Ramos (cell line): ENCODE measurements at regions not wholly inside any gene's neighbourhood (a gene's known extent, or its start where the extent isn't known, plus 50 kb on each side); places are given as distances from the start of the nearest gene placed in this dataset.
"Not testable (repeated sequence)": the region's sequence is repeated elsewhere in the genome, so short reads cannot be mapped to it uniquely, and the experiment has no call there.

ENCODE experiments used
- in situ Hi-C: fragments of 300-500 bp; cut with MboI; formaldehyde crosslinking; loops from one replicate; pipeline ENCODE4 v1.14.3; 2022; ENCODE audit warnings: low sequenced_read_pairs; ENCODE audit not compliant: unreplicated experiment

DNA sequence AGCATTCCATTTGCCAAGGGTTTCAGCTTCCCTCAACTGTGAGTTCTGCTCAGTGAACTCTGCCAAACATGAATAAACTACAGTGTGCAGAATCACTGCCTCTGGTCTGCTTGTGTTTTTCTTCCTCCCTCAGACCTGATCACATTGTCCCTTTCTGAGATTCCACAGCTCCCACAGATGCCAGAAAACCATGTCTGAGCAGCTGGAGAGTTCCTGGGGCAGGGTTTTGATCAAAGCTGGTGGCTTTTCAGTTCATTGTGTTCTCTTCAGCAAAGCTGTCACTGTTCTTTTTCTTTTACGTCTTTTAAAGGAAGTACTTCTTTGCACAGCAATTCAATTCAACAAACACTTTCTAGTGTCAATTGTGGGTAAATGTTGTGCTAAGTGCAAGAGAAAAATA is 555.8 kb downstream of the RBFOX1 start:
- in situ Hi-C loops = no loop called here

DNA sequence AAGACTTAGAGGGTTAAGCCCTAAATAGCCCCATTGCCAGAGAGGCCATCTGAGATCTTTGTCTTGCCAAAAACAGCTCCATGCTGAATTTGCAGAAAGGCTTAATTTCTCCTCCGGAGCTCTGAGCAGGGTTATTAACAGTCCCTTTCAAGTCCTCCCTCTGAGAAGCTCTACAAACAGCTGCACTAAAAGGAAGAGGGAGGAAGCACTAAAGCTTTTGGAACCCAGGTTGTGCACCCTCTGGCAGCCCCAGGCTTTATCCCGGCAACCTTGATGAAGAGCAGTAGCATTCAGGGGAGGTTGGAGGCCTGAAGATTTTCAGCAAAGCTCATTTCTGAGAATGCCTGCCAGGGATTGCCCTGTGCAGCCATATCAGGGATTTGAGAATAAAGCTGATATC is 554.7 kb downstream of the RBFOX1 start:
- in situ Hi-C loops = no loop called here

DNA sequence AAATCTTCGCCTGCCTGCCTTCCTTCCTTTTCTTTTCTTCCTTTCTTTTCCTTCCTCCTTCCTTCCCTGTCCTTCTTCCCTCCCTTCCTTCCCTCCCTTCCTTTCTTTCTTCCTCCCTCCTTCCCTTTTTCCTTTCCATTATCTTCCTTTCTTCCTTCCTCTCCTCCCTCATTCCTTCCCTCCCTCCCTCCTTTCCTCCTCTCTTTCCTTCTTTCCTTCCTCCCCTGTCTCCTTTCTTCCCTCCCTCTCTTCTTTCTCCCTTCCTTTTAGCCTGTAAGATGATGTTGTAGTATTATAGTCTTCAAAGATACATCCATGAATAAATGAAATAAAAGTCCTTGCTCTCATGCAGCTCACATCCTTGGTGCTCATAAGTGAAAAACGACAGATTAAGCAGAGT is 539.3 kb downstream of the RBFOX1 start:
- in situ Hi-C loops = no loop called here

DNA sequence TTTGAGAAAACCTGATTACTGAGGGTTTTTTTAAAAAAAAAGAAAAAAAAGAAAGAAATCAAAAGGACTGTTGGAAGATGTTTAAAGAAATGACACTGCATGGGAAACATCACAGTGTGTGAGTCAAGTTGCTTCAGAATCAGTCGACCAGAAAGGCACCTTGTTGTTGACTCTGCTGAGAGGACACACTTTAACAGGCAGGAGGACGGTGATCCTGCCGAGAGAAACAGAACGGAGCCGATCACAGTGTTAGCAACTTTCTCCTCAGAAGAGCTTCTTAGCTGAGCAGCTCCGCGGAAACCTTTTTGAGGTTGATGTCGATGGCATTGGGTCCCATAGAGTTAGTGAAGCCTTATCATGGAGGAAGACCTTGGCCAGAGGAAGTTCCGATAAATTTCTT is 538.7 kb downstream of the RBFOX1 start:
- in situ Hi-C loops = no loop called here

DNA sequence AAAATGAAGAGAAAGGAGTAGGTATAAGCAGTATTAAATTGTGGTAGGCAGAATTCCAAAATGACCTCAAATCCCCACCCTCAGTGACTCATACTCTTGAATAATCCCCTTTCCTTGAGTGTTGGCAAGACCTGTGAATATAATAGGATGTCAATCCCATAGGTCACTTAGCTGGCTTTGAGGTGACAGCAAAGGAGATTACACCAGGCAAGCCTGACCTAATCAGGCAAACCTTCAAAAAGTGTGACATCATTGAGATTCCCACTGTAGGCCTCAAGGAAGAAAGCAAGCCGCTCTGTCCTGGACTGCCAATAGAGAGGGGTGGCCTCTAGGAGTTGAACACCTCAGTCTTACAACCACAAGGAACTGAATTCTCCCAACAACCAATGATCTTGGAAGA is 535.2 kb downstream of the RBFOX1 start:
- in situ Hi-C loops = no loop called here

DNA sequence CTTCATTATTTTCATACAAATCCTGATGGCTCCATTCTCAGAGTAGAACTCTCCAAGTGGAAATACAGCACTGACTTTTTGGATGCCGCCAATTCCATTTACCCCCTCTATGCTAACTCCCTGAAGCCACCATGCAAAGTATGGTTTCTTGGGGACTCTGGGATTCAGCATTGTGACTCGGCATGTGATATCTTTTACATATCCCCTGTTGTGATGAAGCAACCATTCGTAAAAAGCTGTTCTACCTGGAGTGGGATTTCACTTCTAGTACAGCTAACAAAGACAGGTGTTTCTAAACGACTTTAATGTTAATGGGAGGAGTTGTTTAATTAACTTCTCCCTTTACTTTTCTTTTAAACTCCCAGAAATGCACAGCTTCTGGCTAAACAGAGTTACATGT is 533.5 kb downstream of the RBFOX1 start:
- in situ Hi-C loops = no loop called here

DNA sequence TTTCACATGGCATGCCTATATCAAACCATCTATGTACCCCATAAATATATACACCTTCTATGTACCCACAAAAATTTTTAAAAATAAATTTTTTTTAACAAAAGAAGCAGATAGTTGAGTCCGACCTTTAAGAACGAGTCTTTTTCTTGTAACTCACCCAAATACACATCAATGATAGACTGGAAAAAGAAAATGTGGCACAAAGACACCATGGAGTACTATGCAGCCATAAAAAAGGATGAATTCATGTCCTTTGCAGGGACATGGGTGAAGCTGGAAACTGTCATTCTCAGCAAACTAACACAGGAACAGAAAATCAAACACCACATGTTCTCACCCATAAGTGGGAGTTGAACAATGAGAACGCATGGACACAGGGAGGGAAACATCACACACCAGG is 532.7 kb downstream of the RBFOX1 start:
- in situ Hi-C loops = not testable (repeated sequence)

DNA sequence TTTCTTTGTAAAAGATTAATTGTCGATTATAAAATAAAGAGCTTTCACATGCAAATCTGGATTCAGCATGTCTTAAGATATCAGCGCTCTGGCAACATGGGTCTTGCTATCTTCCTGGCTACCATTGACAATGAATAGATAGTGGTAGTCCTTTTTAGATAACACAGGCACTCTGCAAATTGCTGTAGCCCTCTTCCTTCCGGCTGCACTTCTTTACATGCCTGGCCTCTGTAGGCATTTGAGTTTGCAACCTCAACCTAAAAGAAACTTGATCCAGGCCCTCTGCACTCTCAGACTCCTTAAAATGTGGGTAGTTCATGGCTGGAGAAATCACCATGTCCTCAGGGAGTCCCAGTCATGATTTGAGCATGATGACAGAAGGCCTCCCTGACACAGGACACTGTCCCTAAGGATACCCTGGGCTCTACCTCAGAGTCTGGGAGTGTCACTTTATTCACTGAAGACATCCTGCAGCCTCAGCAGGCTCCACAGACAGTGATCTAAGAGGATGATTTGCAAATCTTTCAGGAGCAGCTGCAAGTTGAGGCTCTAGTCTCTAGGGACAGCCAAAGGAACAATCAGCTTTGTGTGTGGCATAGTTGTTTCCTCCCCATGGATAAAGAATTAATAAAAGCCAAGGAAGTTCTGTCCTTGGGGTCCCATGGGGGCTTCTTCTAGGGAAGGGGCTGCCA is 529.4 kb downstream of the RBFOX1 start:
- in situ Hi-C loops = no loop called here

DNA sequence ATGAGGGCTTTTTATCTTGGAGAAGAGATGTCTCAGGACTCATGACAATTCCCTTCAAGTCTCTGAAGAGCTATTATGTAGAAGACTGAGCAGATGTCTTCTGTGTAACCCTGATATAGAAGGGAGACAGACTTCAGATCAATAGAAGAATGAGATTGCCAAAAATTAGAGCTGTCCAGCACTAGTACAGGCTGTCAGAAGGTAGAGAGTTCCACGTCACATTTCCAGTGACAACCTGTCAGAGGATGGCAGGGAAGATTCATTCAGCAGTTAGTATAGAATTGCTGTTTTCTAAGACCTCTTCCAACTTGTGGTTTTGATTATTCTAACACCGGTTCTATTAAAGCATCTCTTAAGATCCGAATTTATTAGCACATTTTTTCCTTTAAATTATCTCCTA is 520.6 kb downstream of the RBFOX1 start:
- in situ Hi-C loops = no loop called here

DNA sequence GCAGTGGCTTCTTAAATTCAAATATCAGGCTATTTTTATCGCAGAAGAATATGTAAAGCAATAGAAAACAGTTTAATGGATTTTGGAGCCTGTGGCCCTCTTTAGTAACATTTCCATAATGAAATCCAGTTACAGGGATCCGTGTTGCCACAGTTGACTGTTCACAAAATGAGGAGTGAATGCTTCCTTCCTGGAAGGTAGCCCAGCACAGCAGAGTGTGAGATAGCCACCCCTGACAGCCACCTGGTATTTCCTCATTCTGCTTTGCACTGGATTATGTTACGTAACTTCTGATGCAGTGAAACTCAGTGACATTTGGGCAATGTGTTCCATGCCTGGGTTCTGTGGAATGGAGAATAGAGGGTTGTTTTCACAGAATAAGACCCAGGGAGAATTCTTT is 517.2 kb downstream of the RBFOX1 start:
- in situ Hi-C loops = no loop called here

DNA sequence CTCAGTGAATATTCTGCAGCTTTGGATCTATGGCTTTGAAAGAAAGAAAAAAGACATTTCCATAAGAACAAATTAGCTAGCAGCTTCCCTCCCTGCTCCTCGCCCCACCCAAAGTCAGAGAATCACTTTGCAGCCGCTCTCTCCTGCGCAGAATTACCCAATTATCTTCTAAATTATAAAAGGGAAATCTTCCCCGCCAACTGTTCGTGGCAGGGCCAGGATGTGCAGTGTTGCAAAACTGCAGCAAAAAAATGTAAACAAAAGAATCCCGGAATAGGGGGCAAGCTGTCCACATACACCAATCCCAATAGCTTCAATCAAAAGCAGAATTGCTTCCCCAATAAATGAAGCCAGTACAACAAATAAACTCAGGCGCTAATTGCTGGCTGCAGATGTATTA is 510.6 kb downstream of the RBFOX1 start:
- in situ Hi-C loops = no loop called here

DNA sequence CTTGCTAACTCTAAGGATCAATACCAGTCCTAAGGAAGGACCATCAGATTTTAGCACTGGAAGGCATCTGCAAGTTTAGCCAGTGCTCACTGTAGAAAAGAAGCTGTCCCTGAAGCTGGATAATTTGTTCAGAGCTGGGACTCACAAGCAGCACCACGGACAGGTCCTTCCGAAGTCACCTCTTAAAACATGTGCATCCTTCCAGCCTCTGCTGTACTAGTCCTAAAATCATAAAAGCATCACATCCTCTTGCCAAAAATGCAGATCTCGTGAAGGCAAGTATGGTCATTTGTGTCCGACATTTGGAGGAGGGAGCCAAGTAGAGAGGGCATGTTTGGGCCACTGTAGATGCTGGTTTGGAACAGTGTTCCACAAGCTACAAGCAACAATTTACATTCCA is 506.9 kb downstream of the RBFOX1 start:
- in situ Hi-C loops = no loop called here

DNA sequence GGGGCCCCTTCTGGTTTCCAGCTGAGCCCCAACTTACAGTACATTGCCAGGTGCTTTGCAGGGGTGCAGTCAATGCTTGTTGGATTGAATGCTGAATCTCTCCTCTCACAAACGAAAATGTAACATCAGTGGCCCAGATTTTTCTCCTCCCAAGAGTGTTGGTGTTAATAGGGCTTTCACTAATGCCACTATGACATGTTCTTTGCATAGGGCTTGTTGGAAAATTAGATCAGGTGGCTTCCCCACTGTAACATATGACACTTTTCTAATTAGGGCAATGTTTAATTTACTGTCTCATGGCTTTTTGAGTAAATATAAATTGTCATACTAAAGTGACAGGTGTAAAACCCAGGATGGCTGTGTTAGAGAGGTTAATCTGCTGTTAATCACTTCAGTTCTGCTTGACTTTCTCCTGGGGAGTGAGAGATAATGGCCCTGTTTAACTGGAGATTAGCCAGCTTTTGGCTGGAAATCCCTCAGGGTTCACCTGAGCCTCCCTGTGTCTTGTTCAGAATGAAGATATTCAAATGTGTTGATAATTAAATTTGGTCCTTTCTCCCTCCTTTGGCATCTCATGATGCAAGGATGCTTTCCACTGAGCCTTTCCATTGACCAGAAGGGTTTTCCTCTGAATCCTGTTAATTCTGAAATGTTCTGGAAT is 502.3 kb downstream of the RBFOX1 start:
- in situ Hi-C loops = no loop called here

DNA sequence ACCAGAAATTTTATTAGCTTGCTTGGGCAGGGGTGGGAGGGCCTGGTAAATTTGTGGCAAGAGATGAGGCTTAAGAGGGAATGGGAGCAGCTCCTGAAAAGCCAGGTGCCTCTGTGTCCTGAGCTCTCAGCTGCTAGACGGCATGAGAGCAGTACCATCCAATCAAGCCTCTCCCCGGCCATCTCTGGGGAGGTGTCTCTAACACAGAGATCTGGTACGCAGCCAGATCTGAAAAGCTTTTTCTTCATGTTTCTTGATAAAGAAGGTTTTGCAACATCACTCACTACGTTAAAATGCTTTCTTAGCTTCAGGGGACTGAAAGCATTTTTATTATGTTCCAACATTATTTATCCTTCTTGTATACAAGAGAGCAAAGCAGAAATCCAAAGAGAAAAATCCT is 488.2 kb downstream of the RBFOX1 start:
- in situ Hi-C loops = no loop called here

DNA sequence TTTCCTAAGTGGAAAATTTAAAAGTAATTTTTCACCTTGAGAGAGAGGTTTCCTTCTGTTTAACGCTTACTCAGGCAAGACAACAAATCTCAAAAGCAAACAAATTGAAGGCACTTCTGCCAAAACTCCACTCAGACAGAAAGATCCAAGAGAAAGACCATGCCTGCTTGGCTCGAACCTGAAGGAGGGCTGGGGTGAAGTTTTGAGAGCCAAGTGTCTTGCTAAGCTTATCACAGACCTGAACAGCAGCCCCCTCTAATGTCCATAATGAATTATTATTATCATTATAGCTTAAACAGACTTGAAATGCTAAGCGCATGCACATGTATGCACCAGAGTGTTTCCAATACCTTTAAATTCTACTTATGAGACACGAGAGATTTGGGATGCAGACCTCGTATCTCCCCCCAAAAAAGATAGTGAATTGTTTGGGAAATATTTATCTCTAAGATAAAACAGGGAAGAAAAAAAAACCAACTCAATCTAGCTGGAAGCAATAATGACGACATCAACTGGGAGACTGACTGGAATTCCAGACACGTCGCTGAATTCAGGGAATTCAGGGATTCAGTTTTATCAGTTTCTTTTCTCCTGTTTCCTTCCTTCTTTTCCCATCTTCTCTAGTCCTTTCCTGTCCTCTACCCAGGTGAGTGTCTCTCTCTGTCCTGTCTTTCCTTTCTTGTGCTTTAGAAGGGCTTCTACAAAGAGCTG is 473.2 kb downstream of the RBFOX1 start:
- in situ Hi-C loops = no loop called here

DNA sequence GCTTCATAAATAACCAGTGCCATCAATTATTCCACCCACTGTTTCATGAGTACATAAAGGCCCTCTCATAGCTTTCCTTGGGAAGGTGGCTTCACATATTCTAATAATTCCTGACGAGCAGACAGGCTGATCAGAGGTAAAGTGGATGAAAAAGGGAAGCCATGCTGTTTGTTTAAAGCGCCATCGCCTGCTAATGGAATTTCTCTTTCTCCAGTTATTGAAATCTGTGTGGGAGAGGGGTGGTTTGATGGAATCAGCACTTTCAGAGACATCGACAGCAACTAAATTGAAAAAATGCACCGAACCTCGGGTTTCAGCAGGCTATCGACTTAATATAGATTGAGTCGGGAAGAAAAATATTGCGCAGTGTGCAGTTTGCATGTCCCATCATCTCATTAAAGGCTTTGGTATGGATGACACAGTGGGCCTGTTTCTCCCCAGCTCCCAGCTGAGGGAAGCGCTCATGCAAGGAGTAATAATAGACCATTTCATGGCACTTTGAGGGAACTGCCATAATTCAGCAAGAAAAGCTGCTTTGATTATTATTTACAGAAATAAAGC is 472.1 kb downstream of the RBFOX1 start:
- in situ Hi-C loops = no loop called here

DNA sequence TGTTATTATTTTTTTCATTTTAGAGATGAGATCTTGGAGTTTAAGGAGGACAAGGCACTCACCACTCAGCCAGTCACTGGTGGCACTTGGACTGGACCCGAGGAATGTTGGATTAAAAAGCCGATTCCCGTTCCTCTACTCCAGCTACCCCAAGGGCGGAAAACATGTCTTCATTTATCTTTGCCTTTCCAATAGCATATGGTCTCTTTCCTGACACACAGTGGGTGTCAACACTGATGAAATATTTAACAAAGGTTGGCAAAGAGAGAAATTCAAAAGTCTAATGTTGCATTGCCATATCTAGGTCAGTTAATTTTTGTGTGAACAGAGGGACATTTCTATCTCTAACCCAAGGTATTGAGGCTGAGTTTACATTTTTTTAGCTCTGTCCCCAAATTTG is 459.7 kb downstream of the RBFOX1 start:
- in situ Hi-C loops = no loop called here

DNA sequence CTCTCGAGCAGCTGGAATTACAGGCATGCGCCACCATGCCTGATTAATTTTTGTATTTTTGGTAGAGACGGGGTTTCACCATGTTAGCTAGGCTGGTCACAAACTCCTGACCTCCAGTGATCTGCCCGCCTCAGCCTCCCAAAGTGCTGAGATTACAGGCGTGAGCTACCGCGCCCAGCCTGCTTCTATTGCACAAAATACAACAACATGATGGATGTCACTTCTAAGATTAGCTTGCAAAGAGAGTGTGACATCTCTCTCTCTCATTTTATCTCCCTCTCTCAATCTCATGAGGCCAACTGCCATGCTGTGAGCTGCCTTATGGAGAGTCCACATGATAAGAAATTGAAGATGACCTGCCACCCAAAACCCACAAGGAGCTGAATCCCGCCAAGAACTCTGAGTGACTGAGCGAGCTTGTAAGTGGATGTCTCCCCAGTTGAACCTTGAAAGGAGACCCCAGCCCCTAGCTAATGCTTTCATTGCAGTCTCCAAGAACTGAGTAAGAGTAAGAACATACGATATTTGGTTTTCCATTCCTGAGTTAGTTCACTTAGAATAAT is 458.5 kb downstream of the RBFOX1 start:
- in situ Hi-C loops = no loop called here

DNA sequence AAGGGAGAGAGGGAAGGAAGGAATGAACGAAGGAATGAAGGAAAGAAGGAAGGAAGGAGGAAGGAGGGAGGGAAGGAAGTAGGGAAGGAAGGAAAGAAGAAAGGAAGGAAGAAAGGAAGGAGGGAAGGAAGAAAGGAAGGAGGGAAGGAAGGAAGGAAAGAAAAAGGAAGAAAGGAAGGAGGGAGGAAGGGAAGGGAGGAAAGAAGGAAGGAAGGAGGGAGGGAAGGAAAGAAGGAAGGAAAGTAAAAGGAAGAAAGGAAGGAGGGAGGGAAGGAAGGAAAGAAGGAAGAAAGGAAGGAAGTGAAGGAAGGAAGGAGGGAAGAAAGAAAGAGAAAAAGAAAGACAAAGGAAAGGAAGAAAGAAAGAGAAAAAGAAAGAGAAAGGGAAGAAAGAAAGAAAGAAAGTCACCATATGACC is 442.4 kb downstream of the RBFOX1 start:
- in situ Hi-C loops = no loop called here

DNA sequence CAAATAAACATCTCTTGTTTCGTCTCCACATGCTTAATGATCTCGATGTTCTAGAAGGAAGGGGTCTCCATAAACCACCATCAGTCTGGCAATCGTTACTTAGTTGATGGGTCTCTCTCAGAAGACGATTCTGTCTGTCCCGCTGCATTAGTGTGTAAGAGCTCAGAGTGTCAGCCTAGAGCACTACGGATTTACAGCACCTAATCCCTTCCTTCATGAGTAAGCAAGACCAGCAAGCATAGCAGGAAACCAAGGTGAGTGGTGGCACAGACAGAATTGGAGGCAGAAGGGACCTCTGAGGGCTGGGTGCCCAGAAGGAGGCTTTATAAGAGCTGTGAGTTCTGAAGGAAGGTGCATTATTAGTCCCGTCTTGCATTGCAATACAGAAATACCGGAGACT is 440.1 kb downstream of the RBFOX1 start:
- in situ Hi-C loops = no loop called here

DNA sequence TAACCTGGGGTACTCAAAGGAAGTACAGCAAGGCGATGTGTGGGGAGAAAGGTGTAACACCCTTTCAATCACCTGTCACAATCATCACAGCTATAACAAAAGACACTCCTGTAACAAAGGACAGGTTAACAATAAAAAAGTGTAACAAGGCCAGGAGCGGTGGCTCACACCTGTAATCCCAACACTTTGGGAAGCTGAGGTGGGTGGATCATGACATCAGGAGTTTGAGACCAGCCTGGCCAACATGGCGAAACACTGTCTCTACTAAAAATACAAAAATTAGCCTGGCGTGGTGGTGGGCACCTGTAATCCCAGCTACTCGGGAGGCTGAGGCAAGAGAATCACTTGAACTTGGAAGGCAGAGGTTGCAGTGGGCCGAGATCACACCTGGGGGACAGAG is 436.4 kb downstream of the RBFOX1 start:
- in situ Hi-C loops = not testable (repeated sequence)
